ENCODE measurements at regions not wholly inside any gene's neighbourhood (a gene's known extent, or its start where the extent isn't known, plus 50 kb on each side); places are given as distances from the start of the nearest gene placed in this dataset.
A peak's percentile ranks its signal among the peaks of the same experiment; 100 is the strongest.
"Not testable (repeated sequence)": the region's sequence is repeated elsewhere in the genome, so short reads cannot be mapped to it uniquely, and the experiment has no call there.

- no peak for DNase-seq
- no peak overlapping the region for H3K27ac Mint-ChIP-seq
- no peak for ATAC-seq
- H3K4me3 Mint-ChIP-seq = peak overlapping the region in 3 of 10 donors; percentile 9 to 24 (median 16)
- peaks cover 0 to 2% (median 0%) of the 10 kb centered on the region in 9 donors for H3K9me3 Mint-ChIP-seq
- peaks cover 3 to 12% (median 6%) of the 10 kb centered on the region in 4 donors for H3K4me1 Mint-ChIP-seq
- peaks cover 0 to 5% (median 0%) of the 10 kb centered on the region in 5 donors for H3K27me3 Mint-ChIP-seq
- H3K36me3 Mint-ChIP-seq = no peaks in the 10 kb centered on the region
- POLR2A ChIA-PET = no interaction called here
Observed at GRCh38 chr16:13315642-13316427, 414.4 kb downstream of the SHISA9 start.

GRCh38 chr16:13322336-13322735 is 420.9 kb downstream of the SHISA9 start:
- Mint-ChIP-seq H3K9me3 (peaks cover 0 to 10% (median 0%) of the 10 kb centered on the region in 9 donors), H3K4me3 (no peak overlapping the region), H3K4me1 (no peaks in the 10 kb centered on the region), H3K36me3 (no peaks in the 10 kb centered on the region), H3K27ac (peak overlapping the region in 1 of 10 donors; percentile 54), H3K27me3 (no peaks in the 10 kb centered on the region)
- POLR2A ChIA-PET = no interaction called here
- DNase-seq (no peak), ATAC-seq (no peak)

GRCh38 chr16:13324851-13325250 is 423.5 kb downstream of the SHISA9 start:
- POLR2A ChIA-PET = no interaction called here
- Mint-ChIP-seq H3K27ac (no peak overlapping the region), H3K4me3 (no peak overlapping the region), H3K4me1 (no peaks in the 10 kb centered on the region), H3K36me3 (no peaks in the 10 kb centered on the region), H3K9me3 (peaks cover 0 to 15% (median 0%) of the 10 kb centered on the region in 9 donors), H3K27me3 (peaks cover 0 to 5% (median 0%) of the 10 kb centered on the region in 5 donors)
- DNase-seq = no peak
- no peak for ATAC-seq

- H3K4me1 Mint-ChIP-seq = no peaks in the 10 kb centered on the region
- no peak overlapping the region for H3K27ac Mint-ChIP-seq
- H3K36me3 Mint-ChIP-seq = no peaks in the 10 kb centered on the region
- H3K9me3 Mint-ChIP-seq = peaks cover 0 to 17% (median 0%) of the 10 kb centered on the region in 9 donors
- ATAC-seq (no peak), DNase-seq (no peak)
- H3K4me3 Mint-ChIP-seq = no peak overlapping the region
- H3K27me3 Mint-ChIP-seq = peaks cover 0 to 5% (median 1%) of the 10 kb centered on the region in 5 donors
- POLR2A ChIA-PET = no interaction called here
Observed at GRCh38 chr16:13325396-13325795, 424.0 kb downstream of the SHISA9 start.

GRCh38 chr16:13331918-13332317 is 430.5 kb downstream of the SHISA9 start:
- no peak for ATAC-seq
- POLR2A ChIA-PET = no interaction called here
- H3K4me3 Mint-ChIP-seq = no peak overlapping the region

GRCh38 chr16:13332713-13333255 is 431.4 kb downstream of the SHISA9 start:
- no peak for ATAC-seq
- peaks cover 0 to 18% (median 0%) of the 10 kb centered on the region in 9 donors for H3K9me3 Mint-ChIP-seq
- POLR2A ChIA-PET = no interaction called here
- no peaks in the 10 kb centered on the region for H3K4me1 Mint-ChIP-seq
- DNase-seq = no peak
- no peak overlapping the region for H3K4me3 Mint-ChIP-seq
- peaks cover 0 to 16% (median 4%) of the 10 kb centered on the region in 5 donors for H3K27me3 Mint-ChIP-seq
- H3K36me3 Mint-ChIP-seq = no peaks in the 10 kb centered on the region
- H3K27ac Mint-ChIP-seq = no peak overlapping the region

More at GRCh38 chr16:13331918-13332317, 430.5 kb downstream of the SHISA9 start:
- Mint-ChIP-seq H3K27ac (no peak overlapping the region), H3K9me3 (peaks cover 0 to 18% (median 0%) of the 10 kb centered on the region in 9 donors), H3K27me3 (peaks cover 0 to 16% (median 4%) of the 10 kb centered on the region in 5 donors), H3K4me1 (no peaks in the 10 kb centered on the region), H3K36me3 (no peaks in the 10 kb centered on the region)
- no peak for DNase-seq

GRCh38 chr16:13333336-13333735 is 431.9 kb downstream of the SHISA9 start:
- Mint-ChIP-seq H3K27ac (no peak overlapping the region), H3K36me3 (no peaks in the 10 kb centered on the region), H3K4me3 (no peak overlapping the region), H3K9me3 (peaks cover 0 to 18% (median 0%) of the 10 kb centered on the region in 9 donors), H3K27me3 (peaks cover 0 to 16% (median 4%) of the 10 kb centered on the region in 5 donors), H3K4me1 (no peaks in the 10 kb centered on the region)
- ATAC-seq = no peak
- no peak for DNase-seq
- POLR2A ChIA-PET = no interaction called here

GRCh38 chr16:13335879-13336278 is 434.5 kb downstream of the SHISA9 start:
- Mint-ChIP-seq H3K4me1 (no peaks in the 10 kb centered on the region), H3K4me3 (no peak overlapping the region), H3K27ac (no peak overlapping the region), H3K9me3 (peaks cover 0 to 9% (median 0%) of the 10 kb centered on the region in 9 donors), H3K27me3 (peaks cover 0 to 13% (median 3%) of the 10 kb centered on the region in 5 donors), H3K36me3 (no peaks in the 10 kb centered on the region)
- ATAC-seq = no peak
- DNase-seq = no peak
- POLR2A ChIA-PET = no interaction called here

GRCh38 chr16:13336335-13336734 is 434.9 kb downstream of the SHISA9 start:
- ATAC-seq = no peak
- POLR2A ChIA-PET = no interaction called here
- Mint-ChIP-seq H3K27me3 (peaks cover 0 to 13% (median 3%) of the 10 kb centered on the region in 5 donors), H3K36me3 (no peaks in the 10 kb centered on the region), H3K27ac (no peak overlapping the region), H3K4me3 (no peak overlapping the region), H3K4me1 (no peaks in the 10 kb centered on the region), H3K9me3 (peaks cover 0 to 9% (median 0%) of the 10 kb centered on the region in 9 donors)
- DNase-seq = no peak

- ATAC-seq, H3K27me3 Mint-ChIP-seq, H3K36me3 Mint-ChIP-seq, H3K4me3 Mint-ChIP-seq, DNase-seq, H3K4me1 Mint-ChIP-seq, H3K27ac Mint-ChIP-seq, POLR2A ChIA-PET, H3K9me3 Mint-ChIP-seq: not testable (repeated sequence)
Observed at GRCh38 chr16:13336907-13337881, 435.8 kb downstream of the SHISA9 start.

- Mint-ChIP-seq H3K4me3 (no peak overlapping the region), H3K27me3 (peaks cover 0 to 3% (median 0%) of the 10 kb centered on the region in 5 donors), H3K36me3 (no peaks in the 10 kb centered on the region), H3K9me3 (peaks cover 0 to 2% (median 0%) of the 10 kb centered on the region in 9 donors), H3K27ac (no peak overlapping the region), H3K4me1 (no peaks in the 10 kb centered on the region)
- no peak for DNase-seq
- no peak for ATAC-seq
- POLR2A ChIA-PET = no interaction called here
Observed at GRCh38 chr16:13338044-13338443, 436.6 kb downstream of the SHISA9 start.

- H3K9me3 Mint-ChIP-seq = peaks cover 0 to 4% (median 0%) of the 10 kb centered on the region in 9 donors
- no peak overlapping the region for H3K27ac Mint-ChIP-seq
- no peaks in the 10 kb centered on the region for H3K4me1 Mint-ChIP-seq
- DNase-seq (no peak), ATAC-seq (no peak)
- H3K4me3 Mint-ChIP-seq = no peak overlapping the region
- POLR2A ChIA-PET = no interaction called here
- no peaks in the 10 kb centered on the region for H3K36me3 Mint-ChIP-seq
- H3K27me3 Mint-ChIP-seq = peaks cover 0 to 3% (median 0%) of the 10 kb centered on the region in 5 donors
Observed at GRCh38 chr16:13342675-13343074, 441.3 kb downstream of the SHISA9 start.
